ENCODE measurements at regions not wholly inside any gene's neighbourhood (a gene's known extent, or its start where the extent isn't known, plus 50 kb on each side); places are given as distances from the start of the nearest gene placed in this dataset.

DNA sequence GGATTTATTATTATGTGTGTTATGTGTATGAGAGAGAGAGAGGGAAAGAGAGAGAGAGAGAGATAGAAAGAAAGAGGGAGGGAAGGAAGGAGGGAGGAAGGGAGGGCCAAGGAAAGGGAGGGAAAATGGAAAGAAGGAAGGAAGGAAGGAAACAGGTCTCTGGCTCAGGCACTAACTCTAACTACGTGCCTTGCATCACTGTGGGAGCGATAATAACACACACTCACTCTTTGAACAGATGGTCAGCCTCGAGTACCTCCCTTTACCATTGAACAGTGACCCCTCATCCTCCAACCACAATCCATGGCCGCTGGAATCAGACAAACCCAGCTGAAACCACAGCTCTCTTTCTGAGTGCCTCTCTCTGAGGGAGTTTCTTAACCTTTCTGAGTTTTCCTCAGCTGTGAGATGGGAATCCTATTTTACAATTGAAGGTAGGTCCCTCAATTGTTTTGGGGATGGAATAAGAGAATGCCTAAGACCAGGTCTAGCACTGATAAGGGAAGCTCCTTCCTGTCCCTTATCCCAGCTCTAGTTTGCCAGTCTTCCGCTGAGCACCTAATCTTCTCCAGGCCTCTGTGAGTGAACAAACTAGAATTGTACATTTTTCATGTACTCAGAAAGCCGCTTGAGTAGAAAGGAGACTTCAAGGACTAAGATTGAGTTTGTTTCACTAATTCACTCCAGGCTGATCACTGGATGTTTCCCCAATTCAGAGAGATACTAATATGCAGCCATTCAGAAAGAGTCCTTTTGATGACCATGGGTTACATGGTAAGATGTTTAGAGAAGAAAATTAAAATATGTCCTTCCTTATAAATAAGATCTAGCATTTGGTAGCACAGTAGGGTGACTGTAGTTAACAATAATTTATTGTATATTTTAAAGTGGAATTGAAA lies 62.8 kb downstream of the IRF2BP2 start:
- H3K4me3 ChIP-seq (ENCODE audit: low read depth, poor library complexity, severe bottlenecking), result no peak overlapping the region
- DNase-seq (ENCODE audit: low spot score in 2 of 2), result peak in 1 of 2 donors; percentile 21
- 79 to 84% methylated on average over 6 of the region's 6 CpGs for WGBS, 2 donors
- intact Hi-C loops (cut with DNase I; ENCODE audit: low total_unique reads), result no loop called here
- TF ChIP-seq, protein P1, sequence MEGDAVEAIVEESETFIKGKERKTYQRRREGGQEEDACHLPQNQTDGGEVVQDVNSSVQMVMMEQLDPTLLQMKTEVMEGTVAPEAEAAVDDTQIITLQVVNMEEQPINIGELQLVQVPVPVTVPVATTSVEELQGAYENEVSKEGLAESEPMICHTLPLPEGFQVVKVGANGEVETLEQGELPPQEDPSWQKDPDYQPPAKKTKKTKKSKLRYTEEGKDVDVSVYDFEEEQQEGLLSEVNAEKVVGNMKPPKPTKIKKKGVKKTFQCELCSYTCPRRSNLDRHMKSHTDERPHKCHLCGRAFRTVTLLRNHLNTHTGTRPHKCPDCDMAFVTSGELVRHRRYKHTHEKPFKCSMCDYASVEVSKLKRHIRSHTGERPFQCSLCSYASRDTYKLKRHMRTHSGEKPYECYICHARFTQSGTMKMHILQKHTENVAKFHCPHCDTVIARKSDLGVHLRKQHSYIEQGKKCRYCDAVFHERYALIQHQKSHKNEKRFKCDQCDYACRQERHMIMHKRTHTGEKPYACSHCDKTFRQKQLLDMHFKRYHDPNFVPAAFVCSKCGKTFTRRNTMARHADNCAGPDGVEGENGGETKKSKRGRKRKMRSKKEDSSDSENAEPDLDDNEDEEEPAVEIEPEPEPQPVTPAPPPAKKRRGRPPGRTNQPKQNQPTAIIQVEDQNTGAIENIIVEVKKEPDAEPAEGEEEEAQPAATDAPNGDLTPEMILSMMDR (IDR thresholded peaks at IDR 0.05), result no peak
- no peak for TF ChIP-seq POLR2A (IDR thresholded peaks at IDR 0.05)

DNA sequence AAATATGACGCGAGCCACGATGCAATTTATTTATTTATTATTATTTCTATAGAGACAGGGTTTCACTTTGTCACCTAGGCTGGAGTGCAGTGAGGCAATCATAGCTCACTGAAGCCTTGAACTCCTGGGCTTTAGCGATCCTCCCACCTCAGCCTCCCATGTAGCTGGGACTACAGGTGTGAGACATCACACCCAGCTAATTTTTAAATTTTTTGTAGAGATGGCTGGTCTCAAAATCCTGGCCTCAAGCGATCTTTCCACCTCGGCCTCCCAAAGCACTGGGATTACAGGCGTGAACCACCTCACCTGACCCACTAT lies 63.6 kb downstream of the IRF2BP2 start:
- 94 to 96% methylated on average over 7 of the region's 7 CpGs for WGBS, 2 donors
- intact Hi-C loops (cut with DNase I; ENCODE audit: low total_unique reads), result no loop called here
- peak in 1 of 2 donors; percentile 66 for DNase-seq (ENCODE audit: low spot score in 2 of 2)
- H3K4me3 ChIP-seq (ENCODE audit: low read depth, poor library complexity, severe bottlenecking), result no peak overlapping the region
- no peak for TF ChIP-seq POLR2A (IDR thresholded peaks at IDR 0.05)
- TF ChIP-seq, protein P1 (IDR thresholded peaks at IDR 0.05), result no peak

DNA sequence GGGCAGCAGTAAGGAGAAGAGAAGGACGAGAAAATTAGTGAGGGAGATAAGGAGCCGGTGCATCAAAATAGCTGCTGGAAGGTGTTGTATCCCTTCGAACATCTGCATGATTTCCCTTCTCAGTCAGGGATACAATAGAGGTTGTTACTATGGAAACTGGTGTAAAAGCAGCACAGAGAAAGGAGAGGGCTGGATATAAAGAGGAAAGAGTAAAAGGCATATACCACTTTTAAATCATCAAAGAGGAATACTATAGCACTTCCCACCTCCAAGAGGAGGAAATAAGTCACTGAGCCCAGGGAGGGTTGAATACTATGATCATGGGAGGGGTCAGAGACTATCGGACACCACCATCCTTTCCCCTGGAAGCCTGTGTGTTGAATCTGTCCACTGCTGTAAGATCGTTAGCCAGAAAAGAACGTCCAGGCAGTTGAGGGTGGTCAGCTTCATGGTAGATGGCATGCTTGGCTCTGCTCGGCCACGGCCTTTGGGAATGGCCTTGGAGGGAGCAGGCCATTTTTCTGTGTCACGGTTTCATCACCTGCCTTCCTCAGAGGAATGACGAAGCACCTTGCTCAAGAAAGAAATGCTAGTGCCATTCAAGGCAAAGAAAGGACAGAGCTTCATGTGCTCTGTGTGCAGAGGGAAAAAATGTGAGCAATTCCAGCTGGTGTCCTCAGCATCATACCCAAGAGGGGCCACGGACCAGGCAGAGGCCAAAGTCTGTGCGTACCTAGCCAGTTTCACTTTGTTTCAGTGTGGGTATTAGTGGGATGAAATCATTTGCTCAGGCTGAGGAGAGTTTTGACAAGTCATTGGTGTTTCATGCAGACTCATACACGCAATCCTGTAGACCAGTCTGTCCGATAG lies 64.2 kb downstream of the IRF2BP2 start:
- peak in 1 of 2 donors; percentile 79 for DNase-seq (ENCODE audit: low spot score in 2 of 2)
- intact Hi-C loops (cut with DNase I; ENCODE audit: low total_unique reads), result no loop called here
- no peak overlapping the region for H3K4me3 ChIP-seq (ENCODE audit: low read depth, poor library complexity, severe bottlenecking)
- no peak for TF ChIP-seq POLR2A (IDR thresholded peaks at IDR 0.05)
- TF ChIP-seq, protein P1 (IDR thresholded peaks at IDR 0.05), result no peak
- WGBS, 2 donors, result 88 to 89% methylated on average over 14 of the region's 14 CpGs

DNA sequence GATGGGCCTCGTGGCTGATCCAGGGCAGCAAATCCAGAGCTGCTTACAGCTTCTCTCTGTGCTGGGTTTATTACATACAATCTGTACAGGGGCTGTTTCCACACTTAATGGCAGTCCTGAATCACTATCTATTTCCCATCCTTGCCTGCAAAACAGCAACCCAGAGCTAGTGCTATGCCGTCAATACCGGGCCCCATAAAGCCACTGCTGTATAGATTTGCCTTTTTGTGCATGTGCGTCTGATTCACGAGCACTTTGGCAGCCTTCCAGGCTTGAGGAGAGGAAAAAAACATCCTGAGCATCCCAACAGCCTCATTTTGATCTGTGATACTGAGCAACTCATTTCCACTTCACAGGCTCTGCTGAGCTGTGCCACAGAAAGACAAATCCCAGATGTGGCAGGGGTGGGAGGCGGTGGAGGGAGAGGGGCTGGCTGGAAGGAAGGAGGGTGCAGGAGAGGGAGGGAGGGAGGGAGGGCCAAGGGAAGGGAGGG lies 65.2 kb upstream of the TARBP1 start:
- no peak overlapping the region for H3K4me3 ChIP-seq (ENCODE audit: low read depth, poor library complexity, severe bottlenecking)
- peak; percentile 81 to 94 for DNase-seq (ENCODE audit: low spot score in 2 of 2)
- WGBS, 2 donors, result 20 to 21% methylated on average over 6 of the region's 6 CpGs
- no peak for TF ChIP-seq POLR2A (IDR thresholded peaks at IDR 0.05)
- TF ChIP-seq, protein P1 (IDR thresholded peaks at IDR 0.05), result no peak
- intact Hi-C loops (cut with DNase I; ENCODE audit: low total_unique reads), result no loop called here

DNA sequence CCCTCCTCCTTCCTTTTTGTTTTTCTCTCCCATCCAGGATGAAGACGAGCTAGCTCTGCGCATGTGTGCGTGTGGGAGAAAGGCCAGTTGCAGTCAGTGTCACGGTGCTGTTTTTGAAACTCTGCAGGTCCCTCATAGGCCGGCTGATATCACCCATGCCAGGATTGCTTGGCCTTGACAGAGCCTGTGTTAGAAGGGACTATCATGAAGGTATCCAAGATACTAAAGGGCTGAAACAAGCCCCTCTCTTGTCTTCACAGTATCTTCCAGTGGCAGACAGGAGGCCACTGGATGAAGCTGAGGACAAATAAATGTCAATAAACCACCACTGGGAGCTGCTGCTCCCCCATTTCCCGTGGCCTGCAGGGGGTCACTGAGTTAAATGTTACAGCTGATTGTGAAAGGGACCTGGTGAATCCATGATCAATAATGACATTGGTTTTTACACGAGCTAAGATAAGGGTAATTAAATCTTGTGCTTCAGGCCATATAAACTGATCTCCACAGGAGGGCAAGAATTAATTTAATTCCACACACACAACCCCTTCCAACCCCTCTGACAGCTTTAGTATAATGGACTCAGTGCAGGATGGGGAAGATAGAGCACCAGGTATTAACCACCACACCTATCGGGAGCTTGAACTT lies 64.6 kb upstream of the TARBP1 start:
- 75 to 81% methylated on average over 8 of the region's 8 CpGs for WGBS, 2 donors
- DNase-seq (ENCODE audit: low spot score in 2 of 2), result peak in 1 of 2 donors; percentile 72
- intact Hi-C loops (cut with DNase I; ENCODE audit: low total_unique reads), result no loop called here
- H3K4me3 ChIP-seq (ENCODE audit: low read depth, poor library complexity, severe bottlenecking), result no peak overlapping the region
- TF ChIP-seq POLR2A (IDR thresholded peaks at IDR 0.05), result no peak
- TF ChIP-seq, protein P1 (IDR thresholded peaks at IDR 0.05), result no peak

All from lower leg skin (tissue), 4 donors.